ENCODE measurements at regions not wholly inside any gene's neighbourhood (a gene's known extent, or its start where the extent isn't known, plus 50 kb on each side); places are given as distances from the start of the nearest gene placed in this dataset.

DNA sequence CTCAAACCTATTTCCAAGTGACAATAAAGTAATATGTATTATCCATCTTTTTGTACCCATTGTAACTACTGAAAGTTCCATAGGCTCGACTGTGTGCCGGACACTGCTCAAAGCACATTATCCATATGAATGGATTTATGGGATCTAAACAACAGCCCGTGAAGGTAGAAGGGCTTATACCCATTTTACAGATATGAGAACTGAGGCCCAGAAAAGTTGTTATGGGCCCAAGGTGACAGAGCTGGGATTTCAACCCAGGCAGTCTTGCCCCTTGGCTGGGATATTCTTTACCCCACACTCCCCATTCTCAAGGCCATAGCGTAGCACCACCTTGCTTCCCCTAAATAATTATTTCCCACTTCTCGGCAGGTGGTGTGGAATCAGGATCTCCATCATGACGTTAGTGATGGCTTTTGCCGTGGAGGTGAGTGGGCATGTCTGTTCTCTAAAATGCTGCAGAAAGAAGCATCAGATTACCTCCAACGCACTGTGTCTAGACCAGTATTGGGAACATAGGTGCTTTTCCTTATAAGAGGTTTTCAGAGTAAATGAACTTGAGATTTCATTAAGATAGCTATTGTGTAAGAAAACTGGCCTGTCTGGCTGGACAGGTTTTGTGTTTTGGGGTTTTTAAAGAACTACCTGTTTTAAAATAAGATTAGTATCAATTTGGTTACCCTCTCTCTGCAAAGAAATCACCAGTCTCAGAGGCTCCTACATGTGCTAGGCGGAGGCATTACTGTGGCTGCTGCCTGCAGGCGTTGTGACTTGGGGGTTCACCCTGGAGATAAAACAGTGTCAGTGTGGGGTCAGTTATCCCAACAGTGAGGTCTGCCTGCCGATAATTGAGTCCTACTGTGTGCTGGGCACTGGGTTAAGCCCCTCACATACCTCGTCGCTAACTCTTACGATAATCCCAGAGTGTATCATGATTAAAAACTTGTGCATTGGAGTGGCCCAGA, 85.1 kb upstream of the SDK1 start:
- TF ChIP-seq GATA2 (IDR thresholded peaks at IDR 0.05; ENCODE audit: low read depth, low read length) (no peak), GATA3 (IDR thresholded peaks at IDR 0.05; ENCODE audit: low read depth, low read length) (no peak)
